Prostate gland (tissue), 2 donors: ENCODE measurements at regions not wholly inside any gene's neighbourhood (a gene's known extent, or its start where the extent isn't known, plus 50 kb on each side); places are given as distances from the start of the nearest gene placed in this dataset.

Source experiments
- DNase-seq: peaks from one replicate; pipeline ENCODE4 v3.0.0-alpha.2; 2019; ENCODE audit warnings: low spot score
- H3K27ac ChIP-seq, 2 donors: fragments of 200-600 bp; sonication (generic); 2 replicates each; pipeline ENCODE4 v1.5.1; 2017 to 2019
- H3K27me3 ChIP-seq: fragments of 200-600 bp; sonication (generic); replicated peaks from 2 replicates; pipeline ENCODE4 v1.5.1; 2019; ENCODE audit not compliant: insufficient read depth
- H3K36me3 ChIP-seq, 2 donors: fragments of 200-600 bp; sonication (generic); 1 replicate in 1 of 2; 2 replicates in 1 of 2; pipeline versions ENCODE4 v1.5.1 to v1.8.1; 2017 to 2019
- H3K4me1 ChIP-seq: fragments of 200-600 bp; sonication (generic); replicated peaks from 2 replicates; pipeline ENCODE4 v1.5.1; 2019
- H3K4me3 ChIP-seq, 2 donors: fragments of 200-600 bp; sonication (generic); 2 replicates each; pipeline ENCODE4 v1.5.1; 2017 to 2019
- H3K9me3 ChIP-seq: fragments of 200-600 bp; sonication (generic); 2 replicates; pipeline ENCODE4 v1.5.1; 2017
- CTCF ChIP-seq, 4 experiments: fragments of 200-600 bp in 2 of 4; fragments of 450-650 bp in 2 of 4; sonication (generic) in 2 of 4; IDR thresholded peaks; 1 replicate in 3 of 4; 2 replicates in 1 of 4; pipeline ENCODE4 v1.5.1; 2016 to 2019; ENCODE audit warnings: antibody characterized with exemption in 4 of 4, mild to moderate bottlenecking in 2 of 4, moderate library complexity in 2 of 4
- POLR2A ChIP-seq: fragments of 450-650 bp; IDR thresholded peaks from one replicate; pipeline ENCODE4 v1.6.1; 2016; ENCODE audit warnings: antibody characterized with exemption, mild to moderate bottlenecking
- POLR2AphosphoS5 ChIP-seq: sonication (generic); formaldehyde crosslinking; IDR thresholded peaks from one replicate; pipeline ENCODE4 v1.6.1; 2017; ENCODE audit warnings: antibody characterized with exemption
- WGBS: methylation state at CpG from one replicate; pipeline ENCODE4 v1.1.5; 2018; 5-methylcytosine and 5-hydroxymethylcytosine counted together
- intact Hi-C: fragments of 100-400 bp; cut with DNase I; formaldehyde crosslinking; loops from one replicate; pipeline ENCODE4 v1.14.2; 2022

GRCh38 chr1:118445156-118445555 is 260.1 kb upstream of the SPAG17 start:
- H3K36me3 ChIP-seq = no peaks in the 10 kb centered on the region
- no peaks in the 10 kb centered on the region for H3K9me3 ChIP-seq
- H3K4me3 ChIP-seq = no peak overlapping the region
- H3K4me1 ChIP-seq = no peaks in the 10 kb centered on the region
- 83% methylated on average over 1 of the region's 1 CpG for WGBS
- no peaks in the 10 kb centered on the region for H3K27me3 ChIP-seq
- H3K27ac ChIP-seq = no peak overlapping the region
- intact Hi-C loops = no loop called here
- TF ChIP-seq POLR2AphosphoS5 (no peak), POLR2A (no peak), CTCF (IDR thresholded peaks at IDR 0.05) (no peak)
- no peak for DNase-seq

GRCh38 chr1:118442214-118442613 is 257.2 kb upstream of the SPAG17 start:
- Histone ChIP-seq H3K27me3 (no peaks in the 10 kb centered on the region), H3K9me3 (no peaks in the 10 kb centered on the region), H3K27ac (no peak overlapping the region), H3K4me3 (no peak overlapping the region), H3K4me1 (no peaks in the 10 kb centered on the region), H3K36me3 (no peaks in the 10 kb centered on the region)
- intact Hi-C loops = no loop called here
- WGBS = 40% methylated on average over 2 of the region's 2 CpGs
- TF ChIP-seq POLR2AphosphoS5 = no peak
- no peak for TF ChIP-seq CTCF (IDR thresholded peaks at IDR 0.05)
- no peak for TF ChIP-seq POLR2A
- DNase-seq = no peak

GRCh38 chr1:118437664-118438063 is 252.6 kb upstream of the SPAG17 start:
- H3K4me1 ChIP-seq = no peaks in the 10 kb centered on the region
- DNase-seq = no peak
- H3K36me3 ChIP-seq = no peaks in the 10 kb centered on the region
- H3K27ac ChIP-seq = no peak overlapping the region
- WGBS = 83% methylated on average over 6 of the region's 6 CpGs
- H3K9me3 ChIP-seq = no peaks in the 10 kb centered on the region
- no peak overlapping the region for H3K4me3 ChIP-seq
- intact Hi-C loops = no loop called here
- no peaks in the 10 kb centered on the region for H3K27me3 ChIP-seq
- TF ChIP-seq POLR2AphosphoS5 (no peak), POLR2A (no peak), CTCF (IDR thresholded peaks at IDR 0.05) (no peak)

GRCh38 chr1:118429856-118430255 is 244.8 kb upstream of the SPAG17 start:
- Histone ChIP-seq H3K4me1 (no peaks in the 10 kb centered on the region), H3K36me3 (no peaks in the 10 kb centered on the region), H3K27me3 (no peaks in the 10 kb centered on the region), H3K27ac (no peak overlapping the region), H3K4me3 (no peak overlapping the region), H3K9me3 (no peaks in the 10 kb centered on the region)
- TF ChIP-seq POLR2AphosphoS5 = no peak
- TF ChIP-seq CTCF (IDR thresholded peaks at IDR 0.05) = no peak
- TF ChIP-seq POLR2A = no peak
- WGBS = 90% methylated on average over 4 of the region's 4 CpGs
- intact Hi-C loops = no loop called here
- DNase-seq = no peak

GRCh38 chr1:118421868-118422350 is 236.9 kb upstream of the SPAG17 start:
- Histone ChIP-seq H3K4me3 (no peak overlapping the region), H3K27me3 (no peaks in the 10 kb centered on the region), H3K36me3 (no peaks in the 10 kb centered on the region), H3K9me3 (no peaks in the 10 kb centered on the region), H3K4me1 (no peaks in the 10 kb centered on the region), H3K27ac (no peak overlapping the region)
- intact Hi-C loops = no loop called here
- 89% methylated on average over 4 of the region's 4 CpGs for WGBS
- TF ChIP-seq POLR2AphosphoS5 (no peak), CTCF (IDR thresholded peaks at IDR 0.05) (no peak), POLR2A (no peak)
- DNase-seq = no peak
